Esophagus (tissue), 2 donors: ENCODE measurements at regions not wholly inside any gene's neighbourhood (a gene's known extent, or its start where the extent isn't known, plus 50 kb on each side); places are given as distances from the start of the nearest gene placed in this dataset.

Experiments
- H3K27ac ChIP-seq, 2 donors: one replicate each; pipeline ENCODE4 v1.5.1; 2013; ENCODE audit warnings: low read depth in 2 of 2, mild to moderate bottlenecking in 2 of 2, inconsistent platforms in 1 of 2, low read length in 1 of 2, moderate library complexity in 1 of 2
- H3K27me3 ChIP-seq, 2 donors: one replicate each; pipeline ENCODE4 v1.6.1; 2013; ENCODE audit warnings: low read length in 2 of 2, control low read depth in 1 of 2, mild to moderate bottlenecking in 1 of 2; ENCODE audit not compliant: insufficient read depth in 2 of 2, control insufficient read depth in 1 of 2
- H3K36me3 ChIP-seq, 2 donors: one replicate each; pipeline ENCODE4 v1.6.1; 2013; ENCODE audit warnings: low read length in 1 of 2; ENCODE audit not compliant: control insufficient read depth in 2 of 2, insufficient read depth in 2 of 2
- H3K4me1 ChIP-seq, 2 donors: one replicate each; pipeline ENCODE4 v1.6.1; 2013; ENCODE audit warnings: low read length in 1 of 2; ENCODE audit not compliant: control insufficient read depth in 2 of 2, insufficient read depth in 2 of 2
- H3K4me3 ChIP-seq, 2 donors: one replicate each; pipeline ENCODE4 v1.5.1; 2013; ENCODE audit warnings: low read length in 2 of 2, mild to moderate bottlenecking in 2 of 2, low read depth in 1 of 2, moderate library complexity in 1 of 2
- H3K9me3 ChIP-seq, 2 donors: one replicate each; pipeline ENCODE4 v1.6.1; 2013; ENCODE audit warnings: mild to moderate bottlenecking in 2 of 2, low read depth in 1 of 2, low read length in 1 of 2, moderate library complexity in 1 of 2; ENCODE audit not compliant: control insufficient read depth in 2 of 2, insufficient read depth in 1 of 2
- WGBS, 2 donors: extraction: QIAGEN DNeasy Blood & Tissue Kit; methylation state at CpG; one replicate each; pipeline ENCODE4 v1.1.7; 2013; 5-methylcytosine and 5-hydroxymethylcytosine counted together
- donor health status: healthy with polysubstance abuse.
- donor health status: Bipolar disorder and iron deficiency.

GRCh38 chr22:22429369-22430108 lies 79.0 kb downstream of the ZNF280B start:
- no peaks in the 10 kb centered on the region for H3K27me3 ChIP-seq
- H3K9me3 ChIP-seq, result no peaks in the 10 kb centered on the region
- no peak overlapping the region for H3K4me3 ChIP-seq
- H3K27ac ChIP-seq, result no peak overlapping the region
- no peaks in the 10 kb centered on the region for H3K4me1 ChIP-seq
- no peaks in the 10 kb centered on the region for H3K36me3 ChIP-seq
- WGBS, 2 donors, result 59 to 64% methylated on average over 6 of the region's 6 CpGs

GRCh38 chr22:22430111-22430820 lies 78.3 kb downstream of the ZNF280B start:
- no peaks in the 10 kb centered on the region for H3K27me3 ChIP-seq
- no peaks in the 10 kb centered on the region for H3K4me1 ChIP-seq
- H3K27ac ChIP-seq, result no peak overlapping the region
- no peak overlapping the region for H3K4me3 ChIP-seq
- no peaks in the 10 kb centered on the region for H3K9me3 ChIP-seq
- no peaks in the 10 kb centered on the region for H3K36me3 ChIP-seq
- WGBS, 2 donors, result 52 to 54% methylated on average over 4 of the region's 4 CpGs

GRCh38 chr22:22431271-22432220 lies 77.0 kb downstream of the ZNF280B start:
- no peaks in the 10 kb centered on the region for H3K27me3 ChIP-seq
- 38 to 47% methylated on average over 7 of the region's 7 CpGs for WGBS, 2 donors
- H3K9me3 ChIP-seq, result no peaks in the 10 kb centered on the region
- H3K36me3 ChIP-seq, result no peaks in the 10 kb centered on the region
- H3K4me3 ChIP-seq, result no peak overlapping the region
- H3K27ac ChIP-seq, result no peak overlapping the region
- no peaks in the 10 kb centered on the region for H3K4me1 ChIP-seq

DNA sequence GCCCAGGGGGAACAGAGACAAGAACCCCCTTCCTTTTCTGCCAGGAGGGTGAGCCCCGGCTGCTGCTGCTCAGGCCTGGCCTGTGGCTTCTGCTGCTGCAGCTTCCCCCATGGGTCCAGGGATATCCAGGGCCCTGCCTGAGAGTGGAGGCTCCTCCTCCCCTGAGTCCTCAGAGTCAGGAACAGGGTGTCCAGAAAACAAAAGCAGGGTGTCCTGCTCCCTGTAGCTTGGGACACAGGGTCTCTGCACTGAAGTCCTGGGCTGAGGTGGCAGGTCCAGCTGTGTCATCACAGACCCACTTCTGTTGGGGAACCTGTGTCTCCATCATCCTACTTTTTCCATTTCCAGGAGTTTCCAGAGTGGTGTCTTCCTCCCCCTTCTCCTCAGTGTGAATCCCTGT lies 76.1 kb downstream of the ZNF280B start:
- no peak overlapping the region for H3K27ac ChIP-seq
- H3K4me1 ChIP-seq, result no peaks in the 10 kb centered on the region
- no peaks in the 10 kb centered on the region for H3K36me3 ChIP-seq
- H3K9me3 ChIP-seq, result no peaks in the 10 kb centered on the region
- no peaks in the 10 kb centered on the region for H3K27me3 ChIP-seq
- no peak overlapping the region for H3K4me3 ChIP-seq
- WGBS, 2 donors, result 64 to 69% methylated on average over 1 of the region's 1 CpG

GRCh38 chr22:22432937-22433336 lies 75.6 kb downstream of the ZNF280B start:
- H3K36me3 ChIP-seq, result no peaks in the 10 kb centered on the region
- H3K27me3 ChIP-seq, result no peaks in the 10 kb centered on the region
- H3K4me1 ChIP-seq, result no peaks in the 10 kb centered on the region
- 69 to 76% methylated on average over 3 of the region's 3 CpGs for WGBS, 2 donors
- no peak overlapping the region for H3K27ac ChIP-seq
- H3K4me3 ChIP-seq, result no peak overlapping the region
- H3K9me3 ChIP-seq, result no peaks in the 10 kb centered on the region

DNA sequence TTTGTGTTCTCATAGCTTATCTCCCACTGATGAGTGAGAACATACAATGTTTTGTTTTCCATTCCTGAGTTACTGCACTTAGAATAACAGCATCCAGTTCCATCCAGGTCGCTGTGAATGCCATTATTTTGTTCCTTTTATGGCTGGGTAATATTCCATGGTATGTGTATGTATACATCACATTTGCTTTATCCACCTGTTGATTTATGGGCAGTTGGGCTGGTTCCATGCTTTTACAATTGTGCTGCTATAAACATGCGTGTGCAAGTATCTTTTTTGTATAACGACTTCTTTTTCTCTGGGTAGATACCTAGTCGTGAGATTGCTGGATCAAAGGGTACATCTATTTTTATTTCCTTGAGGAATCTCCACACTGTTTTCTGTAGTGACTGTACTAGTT lies 74.8 kb downstream of the ZNF280B start:
- 53 to 67% methylated on average over 4 of the region's 4 CpGs for WGBS, 2 donors
- Histone ChIP-seq H3K4me3 (no peak overlapping the region), H3K9me3 (no peaks in the 10 kb centered on the region), H3K36me3 (no peaks in the 10 kb centered on the region), H3K4me1 (no peaks in the 10 kb centered on the region), H3K27me3 (no peaks in the 10 kb centered on the region), H3K27ac (no peak overlapping the region)
